SJCRH30 (cell line): ENCODE measurements at regions not wholly inside any gene's neighbourhood (a gene's known extent, or its start where the extent isn't known, plus 50 kb on each side); places are given as distances from the start of the nearest gene placed in this dataset.

Experiments
- DNase-seq, 2 experiments: peaks; one replicate each; pipeline ENCODE4 v3.0.0-alpha.2; 2015 to 2020
- H3K27ac ChIP-seq: fragments of 250-450 bp; sonication (Bioruptor Pico); 2 replicates; pipeline ENCODE4 v1.5.1; 2020; ENCODE audit warnings: mild to moderate bottlenecking, moderate library complexity
- H3K27me3 ChIP-seq: fragments of 250-450 bp; sonication (Bioruptor Pico); 2 replicates; pipeline ENCODE4 v1.5.1; 2020; ENCODE audit warnings: mild to moderate bottlenecking, moderate library complexity
- H3K36me3 ChIP-seq: fragments of 250-450 bp; sonication (Bioruptor Pico); 2 replicates; pipeline ENCODE4 v1.5.1; 2020; ENCODE audit warnings: mild to moderate bottlenecking, moderate library complexity
- H3K4me1 ChIP-seq: fragments of 250-450 bp; sonication (Bioruptor Pico); 2 replicates; pipeline ENCODE4 v1.5.1; 2020; ENCODE audit warnings: mild to moderate bottlenecking, moderate library complexity
- H3K4me3 ChIP-seq: fragments of 250-450 bp; sonication (Bioruptor Pico); 2 replicates; pipeline ENCODE4 v1.5.1; 2020; ENCODE audit warnings: mild to moderate bottlenecking, moderate library complexity
- H3K9me3 ChIP-seq: fragments of 250-450 bp; sonication (Bioruptor Pico); replicated peaks from 2 replicates; pipeline ENCODE4 v1.5.1; 2020; ENCODE audit warnings: mild to moderate bottlenecking, moderate library complexity

DNA sequence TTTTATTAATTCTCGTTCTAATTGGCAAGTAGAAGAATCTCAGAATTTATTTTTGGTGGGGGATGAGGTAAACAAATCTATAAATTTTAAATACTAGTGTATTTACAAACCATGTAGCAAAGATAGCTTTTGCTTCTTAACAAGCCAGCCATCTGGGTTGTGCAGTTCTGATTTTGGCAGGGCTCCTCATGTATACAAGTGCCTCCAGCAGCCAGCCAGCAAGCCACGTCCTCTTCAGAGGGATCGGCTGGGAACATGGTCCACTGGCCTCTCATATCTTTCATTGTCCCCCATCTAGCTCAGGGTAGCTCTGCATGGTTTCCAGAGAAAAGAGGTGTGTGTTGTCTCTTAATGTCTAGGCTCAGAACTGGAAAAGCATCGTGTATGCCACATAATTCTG, 659.1 kb downstream of the MRPL39 start:
- Histone ChIP-seq H3K27me3 (no peaks in the 10 kb centered on the region), H3K9me3 (no peaks in the 10 kb centered on the region), H3K27ac (no peak overlapping the region), H3K4me3 (no peak overlapping the region), H3K4me1 (no peaks in the 10 kb centered on the region), H3K36me3 (no peaks in the 10 kb centered on the region)
- no peak for DNase-seq

DNA sequence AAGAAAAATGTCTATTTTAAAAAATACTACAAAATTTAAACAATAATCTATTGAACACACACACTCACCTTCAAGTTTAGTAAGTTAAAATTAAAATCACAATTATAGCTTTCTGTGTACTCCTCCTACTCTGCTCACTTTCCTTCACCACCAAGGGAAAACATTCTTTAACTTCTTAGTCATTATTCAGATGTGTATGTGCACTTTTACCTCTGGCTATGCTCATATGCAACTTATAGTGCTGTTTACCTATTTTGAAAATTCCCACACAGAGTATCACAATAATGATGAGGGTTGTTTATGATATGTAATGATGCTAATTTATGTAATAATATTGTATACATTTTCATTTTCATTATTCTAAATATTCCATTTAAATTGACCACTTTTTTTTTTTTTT, 661.4 kb downstream of the MRPL39 start:
- H3K27ac ChIP-seq, result no peak overlapping the region
- H3K4me1 ChIP-seq, result no peaks in the 10 kb centered on the region
- H3K36me3 ChIP-seq, result no peaks in the 10 kb centered on the region
- no peaks in the 10 kb centered on the region for H3K27me3 ChIP-seq
- DNase-seq, result no peak
- no peaks in the 10 kb centered on the region for H3K9me3 ChIP-seq
- no peak overlapping the region for H3K4me3 ChIP-seq

DNA sequence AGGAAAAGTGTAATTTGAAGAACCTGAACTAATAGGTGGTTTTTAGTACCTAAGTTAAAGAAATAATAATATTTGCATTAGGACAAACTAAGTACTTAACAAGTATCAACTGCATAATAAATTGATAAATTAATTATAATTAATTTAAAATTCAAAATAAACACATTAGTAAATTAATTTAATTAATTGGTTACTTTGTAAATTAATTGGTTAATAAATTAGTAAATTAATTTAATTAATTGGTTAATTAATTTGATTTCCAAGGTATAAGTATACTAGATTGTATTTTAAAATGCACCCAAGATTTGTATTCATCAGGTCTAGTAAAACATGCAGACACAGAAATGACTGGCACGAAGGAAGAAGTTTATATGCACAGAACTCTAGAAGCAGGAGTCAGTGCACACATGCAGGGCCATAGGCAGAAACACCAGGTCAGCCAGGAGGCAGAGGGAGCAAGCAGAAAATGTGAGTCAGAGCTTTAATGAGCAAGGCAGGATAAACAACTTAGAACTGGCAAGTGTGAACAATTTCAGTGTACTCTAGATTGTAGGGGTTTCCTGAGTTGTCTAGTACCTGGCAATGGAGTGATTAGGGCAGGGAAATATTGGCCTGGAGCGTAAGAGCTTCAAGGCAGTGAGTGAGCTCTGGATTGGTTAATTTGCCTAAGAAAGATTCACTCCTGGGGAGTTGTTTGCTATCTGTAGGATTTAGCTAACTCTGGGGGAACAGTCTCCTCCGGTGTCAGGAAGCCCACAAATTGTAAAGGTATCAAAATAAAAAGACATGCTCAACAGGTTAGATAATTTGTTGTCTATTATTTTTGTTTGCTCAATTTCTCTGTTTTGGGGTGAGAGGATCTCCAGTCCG, 665.7 kb downstream of the MRPL39 start:
- Histone ChIP-seq H3K4me3 (no peak overlapping the region), H3K27ac (no peak overlapping the region), H3K4me1 (no peaks in the 10 kb centered on the region), H3K27me3 (no peaks in the 10 kb centered on the region), H3K9me3 (no peaks in the 10 kb centered on the region), H3K36me3 (no peaks in the 10 kb centered on the region)
- DNase-seq, result no peak

DNA sequence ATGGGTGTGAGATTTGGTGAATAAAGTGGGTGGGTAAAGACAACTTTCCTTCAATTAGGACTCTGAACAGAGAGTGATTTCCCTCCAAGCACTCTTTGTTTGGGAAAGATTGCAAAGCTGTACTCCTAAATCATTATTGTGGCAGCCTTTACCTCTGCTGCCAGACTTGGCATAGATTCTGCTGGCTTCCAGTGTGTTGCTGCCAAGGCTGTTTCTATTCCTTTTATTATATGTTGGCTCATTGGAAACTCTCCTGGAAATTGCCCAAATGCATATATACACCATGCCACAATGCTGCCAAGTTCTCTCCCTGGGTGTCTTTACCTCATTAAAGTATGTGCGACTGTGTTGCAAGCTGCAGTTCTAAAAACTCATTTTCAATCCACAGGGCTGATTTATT, 668.0 kb downstream of the MRPL39 start:
- no peak overlapping the region for H3K27ac ChIP-seq
- H3K4me1 ChIP-seq, result no peaks in the 10 kb centered on the region
- no peaks in the 10 kb centered on the region for H3K9me3 ChIP-seq
- H3K4me3 ChIP-seq, result no peak overlapping the region
- H3K36me3 ChIP-seq, result no peaks in the 10 kb centered on the region
- DNase-seq, result no peak
- no peaks in the 10 kb centered on the region for H3K27me3 ChIP-seq

DNA sequence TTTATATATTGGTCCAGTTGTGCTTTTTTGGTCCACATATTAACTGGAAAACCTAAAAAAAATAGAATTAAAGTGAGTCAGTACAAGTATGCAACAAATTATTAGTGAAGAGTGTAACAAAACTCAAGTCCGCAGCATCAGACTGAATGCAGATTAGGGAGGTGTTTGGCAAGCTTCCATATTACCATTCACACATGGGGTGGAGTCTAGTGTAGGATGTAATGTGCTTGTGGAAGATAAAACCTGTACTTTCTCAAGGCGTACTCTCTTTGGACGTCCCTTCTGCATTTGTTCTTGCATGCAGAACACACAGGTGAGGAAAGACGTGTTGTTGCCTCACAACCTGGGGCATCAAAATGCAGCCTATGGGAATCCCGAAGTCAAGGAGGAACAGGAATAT, 668.7 kb downstream of the MRPL39 start:
- no peaks in the 10 kb centered on the region for H3K27me3 ChIP-seq
- no peak for DNase-seq
- H3K4me3 ChIP-seq, result no peak overlapping the region
- no peaks in the 10 kb centered on the region for H3K36me3 ChIP-seq
- no peaks in the 10 kb centered on the region for H3K4me1 ChIP-seq
- H3K27ac ChIP-seq, result no peak overlapping the region
- no peaks in the 10 kb centered on the region for H3K9me3 ChIP-seq

DNA sequence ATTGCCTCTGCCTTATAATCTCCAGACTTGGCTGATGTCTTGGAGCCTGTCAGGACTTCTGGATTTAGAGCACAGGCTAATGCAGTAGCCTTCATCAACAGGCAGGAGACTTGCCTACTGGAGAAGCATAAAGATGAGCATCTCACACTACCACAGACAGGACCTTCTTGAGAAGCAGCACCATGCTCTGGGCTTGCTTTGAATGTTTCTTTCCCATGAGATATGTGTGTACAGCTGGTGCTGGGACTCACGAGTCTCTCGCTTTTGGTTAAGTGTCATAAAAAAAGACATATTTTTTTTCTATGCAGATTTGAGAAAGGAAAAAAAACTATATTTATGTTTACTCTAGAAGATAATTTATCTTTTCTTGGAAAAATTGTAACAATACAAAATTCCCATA, 671.3 kb downstream of the MRPL39 start:
- no peak for DNase-seq
- Histone ChIP-seq H3K9me3 (no peaks in the 10 kb centered on the region), H3K27me3 (no peaks in the 10 kb centered on the region), H3K27ac (no peak overlapping the region), H3K4me1 (no peaks in the 10 kb centered on the region), H3K4me3 (no peak overlapping the region), H3K36me3 (no peaks in the 10 kb centered on the region)

DNA sequence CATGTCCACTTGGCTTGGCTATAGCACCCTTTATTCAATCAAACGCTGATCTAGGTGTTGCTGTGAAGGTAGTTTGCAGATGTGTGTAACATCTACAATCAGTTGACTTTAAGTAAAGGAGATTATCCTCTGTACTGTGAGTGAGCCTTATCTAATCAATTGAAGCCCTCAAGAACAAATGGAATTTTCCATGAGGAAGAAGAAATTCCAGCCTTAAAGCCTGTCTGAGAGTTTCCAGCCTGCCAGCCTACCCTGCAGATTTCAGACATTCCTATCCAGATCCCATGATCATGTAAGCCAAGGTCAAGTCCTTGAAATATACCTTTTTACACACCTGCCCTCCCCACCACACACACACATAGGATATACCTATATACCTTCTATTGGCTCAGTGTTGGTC, 696.7 kb downstream of the MRPL39 start:
- Histone ChIP-seq H3K4me3 (no peak overlapping the region), H3K9me3 (no peaks in the 10 kb centered on the region), H3K27ac (no peak overlapping the region), H3K36me3 (no peaks in the 10 kb centered on the region), H3K4me1 (no peaks in the 10 kb centered on the region), H3K27me3 (no peaks in the 10 kb centered on the region)
- no peak for DNase-seq

DNA sequence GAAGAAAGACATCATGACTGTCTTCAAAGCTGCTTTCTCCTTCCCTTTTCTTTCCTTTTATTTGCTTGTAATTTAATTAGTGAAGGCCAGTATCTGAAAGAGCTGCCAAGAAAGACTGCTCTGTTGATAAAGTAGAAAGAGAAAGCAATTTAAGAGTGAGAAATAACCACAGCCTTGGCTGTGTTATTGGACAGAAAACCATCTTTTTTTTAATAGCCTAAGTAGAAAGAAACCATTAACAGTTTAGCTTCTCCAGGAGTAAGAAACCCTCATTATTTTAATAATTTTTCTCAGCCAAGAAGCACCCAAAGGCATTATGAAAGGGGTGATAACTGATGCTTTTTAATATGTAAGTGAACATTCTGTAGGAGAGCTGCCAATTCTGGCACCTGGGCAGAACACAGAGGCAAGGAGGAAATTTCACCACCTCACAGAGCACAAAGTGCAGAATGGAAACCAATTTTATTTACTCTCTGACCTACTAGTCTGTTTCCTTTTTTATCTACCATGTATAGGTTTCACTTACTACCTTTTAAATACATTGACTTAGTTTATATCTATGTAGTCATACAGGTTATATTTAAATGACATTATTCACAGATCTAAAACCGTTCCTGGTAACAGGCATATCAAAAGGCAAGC, 703.2 kb downstream of the MRPL39 start:
- no peaks in the 10 kb centered on the region for H3K36me3 ChIP-seq
- H3K27me3 ChIP-seq, result no peaks in the 10 kb centered on the region
- no peak for DNase-seq
- H3K9me3 ChIP-seq, result no peaks in the 10 kb centered on the region
- no peak overlapping the region for H3K4me3 ChIP-seq
- no peak overlapping the region for H3K27ac ChIP-seq
- no peaks in the 10 kb centered on the region for H3K4me1 ChIP-seq

DNA sequence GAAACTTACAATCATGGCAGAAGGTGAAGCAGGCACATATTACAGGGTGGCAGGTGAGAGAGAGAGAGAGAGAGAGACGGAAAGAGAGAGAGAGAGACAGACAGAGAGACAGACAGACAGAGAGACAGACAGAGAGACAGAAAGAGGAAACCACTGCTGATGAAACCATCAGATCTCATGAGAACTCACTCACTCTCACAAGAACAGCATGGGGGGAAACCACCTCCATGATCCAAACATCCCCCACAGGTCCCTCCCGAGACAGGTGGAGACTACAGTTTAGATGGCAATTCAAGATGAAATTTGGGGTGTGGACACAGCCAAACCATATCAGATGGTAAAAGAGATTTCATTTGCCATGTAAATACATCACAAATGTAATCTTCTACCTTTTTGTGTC, 708.1 kb downstream of the MRPL39 start:
- H3K4me3 ChIP-seq, result no peak overlapping the region
- DNase-seq, result no peak

DNA sequence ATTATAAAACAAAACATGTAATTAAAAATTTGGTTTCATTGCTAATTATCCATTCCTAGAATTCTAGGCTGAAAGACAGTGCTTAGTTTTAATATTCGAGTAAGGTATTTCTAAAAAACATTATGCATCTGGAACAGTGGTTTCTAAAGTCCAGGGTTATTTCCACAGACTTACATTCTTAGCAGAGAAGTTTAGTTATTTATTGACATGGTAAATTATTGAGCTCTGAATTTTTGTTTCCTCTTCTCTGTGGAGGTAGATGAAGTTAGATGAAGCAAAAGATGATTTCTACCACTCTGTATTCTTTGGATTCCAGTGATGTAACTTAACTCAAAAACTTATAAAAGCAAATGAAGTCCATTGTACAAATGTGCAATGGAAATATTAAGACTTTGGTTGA, 709.4 kb downstream of the MRPL39 start:
- no peaks in the 10 kb centered on the region for H3K9me3 ChIP-seq
- no peaks in the 10 kb centered on the region for H3K27me3 ChIP-seq
- no peak overlapping the region for H3K4me3 ChIP-seq
- no peak for DNase-seq
- H3K27ac ChIP-seq, result no peak overlapping the region
- H3K36me3 ChIP-seq, result no peaks in the 10 kb centered on the region
- no peaks in the 10 kb centered on the region for H3K4me1 ChIP-seq

More for the DNA sequence above, 708.1 kb downstream of the MRPL39 start:
- Histone ChIP-seq H3K36me3 (no peaks in the 10 kb centered on the region), H3K4me1 (no peaks in the 10 kb centered on the region), H3K27ac (no peak overlapping the region), H3K9me3 (no peaks in the 10 kb centered on the region), H3K27me3 (no peaks in the 10 kb centered on the region)

DNA sequence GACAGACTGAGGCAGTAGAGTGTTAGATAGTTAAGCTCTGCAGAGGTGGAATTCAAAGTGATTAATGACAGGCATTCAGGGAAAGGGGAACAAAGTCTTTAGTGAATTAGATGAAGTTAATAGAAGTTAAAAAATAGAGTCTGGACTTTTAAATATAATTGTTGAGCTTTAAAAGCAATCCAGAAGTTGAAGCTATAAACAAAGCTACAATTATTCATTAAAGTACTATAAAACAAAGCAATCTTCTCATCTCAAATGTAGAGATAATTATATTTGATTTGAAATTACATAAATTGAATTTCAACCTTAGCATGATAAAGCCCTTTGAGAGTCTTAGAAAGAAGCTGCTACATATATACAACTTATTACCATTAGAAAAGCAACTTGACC, 710.6 kb downstream of the MRPL39 start:
- Histone ChIP-seq H3K27me3 (no peaks in the 10 kb centered on the region), H3K9me3 (no peaks in the 10 kb centered on the region), H3K36me3 (no peaks in the 10 kb centered on the region), H3K4me3 (no peak overlapping the region), H3K27ac (no peak overlapping the region), H3K4me1 (no peaks in the 10 kb centered on the region)
- DNase-seq, result no peak

DNA sequence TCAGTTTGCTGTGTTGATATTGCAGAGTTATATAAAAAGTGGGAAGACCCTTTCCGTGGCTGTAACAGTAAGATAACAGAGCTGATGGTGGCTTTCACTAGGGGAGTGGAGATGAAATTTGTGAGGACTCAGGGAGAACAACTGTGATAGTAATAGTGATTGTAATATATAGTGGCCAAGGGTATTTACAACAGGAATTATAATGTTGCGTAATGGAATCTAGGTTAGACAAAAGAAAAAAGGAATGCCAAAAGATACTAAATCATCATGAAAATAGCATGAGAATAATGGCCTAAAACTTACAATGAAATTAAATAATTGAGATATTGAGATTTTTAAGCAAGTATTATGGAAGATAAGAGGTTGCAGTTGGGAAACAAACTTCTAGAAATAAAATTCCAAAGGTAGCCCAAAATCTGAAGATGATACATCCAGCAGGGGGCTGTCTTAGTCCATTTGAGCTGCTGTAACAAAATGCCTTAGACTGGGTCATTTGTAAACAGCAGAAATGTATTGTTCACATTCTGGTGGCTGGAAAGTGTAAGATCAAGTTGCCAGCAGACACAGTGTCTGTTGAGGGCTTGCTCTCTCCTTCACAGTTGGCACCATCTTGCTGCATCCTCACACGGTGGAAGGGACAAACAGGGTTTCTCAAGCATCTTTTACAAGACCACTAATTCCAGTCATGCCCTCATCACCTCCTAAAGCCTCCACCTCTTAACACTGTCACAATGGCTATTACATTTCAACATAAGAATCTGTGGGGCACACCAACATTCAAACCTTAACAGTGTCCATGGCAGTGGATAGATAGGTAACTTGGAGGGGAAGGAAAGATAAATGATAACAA, 711.2 kb downstream of the MRPL39 start:
- H3K4me3 ChIP-seq, result no peak overlapping the region
- H3K9me3 ChIP-seq, result no peaks in the 10 kb centered on the region
- no peaks in the 10 kb centered on the region for H3K27me3 ChIP-seq
- no peaks in the 10 kb centered on the region for H3K36me3 ChIP-seq
- no peaks in the 10 kb centered on the region for H3K4me1 ChIP-seq
- no peak overlapping the region for H3K27ac ChIP-seq
- peak; percentile 6 to 44 for DNase-seq

DNA sequence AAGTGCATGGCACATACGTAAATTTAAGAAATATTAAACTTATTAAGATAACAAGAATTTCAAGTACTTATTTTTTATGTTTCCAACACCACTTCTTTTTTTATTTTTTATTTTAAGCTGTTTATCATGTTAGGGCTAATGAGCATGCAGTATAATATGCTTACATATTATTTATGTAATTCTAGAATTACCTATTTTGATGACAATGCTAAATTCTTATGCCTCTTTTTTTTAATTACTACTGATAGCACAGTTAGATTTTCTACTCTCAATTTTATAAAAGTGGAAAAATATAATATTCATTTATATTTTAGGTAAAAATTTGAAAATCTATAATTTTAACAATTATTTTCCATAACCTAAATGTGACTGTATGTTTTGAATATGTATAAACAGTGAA, 713.0 kb downstream of the MRPL39 start:
- H3K27me3 ChIP-seq, result no peaks in the 10 kb centered on the region
- no peaks in the 10 kb centered on the region for H3K4me1 ChIP-seq
- no peak for DNase-seq
- no peak overlapping the region for H3K4me3 ChIP-seq
- no peaks in the 10 kb centered on the region for H3K36me3 ChIP-seq
- no peaks in the 10 kb centered on the region for H3K9me3 ChIP-seq
- no peak overlapping the region for H3K27ac ChIP-seq

DNA sequence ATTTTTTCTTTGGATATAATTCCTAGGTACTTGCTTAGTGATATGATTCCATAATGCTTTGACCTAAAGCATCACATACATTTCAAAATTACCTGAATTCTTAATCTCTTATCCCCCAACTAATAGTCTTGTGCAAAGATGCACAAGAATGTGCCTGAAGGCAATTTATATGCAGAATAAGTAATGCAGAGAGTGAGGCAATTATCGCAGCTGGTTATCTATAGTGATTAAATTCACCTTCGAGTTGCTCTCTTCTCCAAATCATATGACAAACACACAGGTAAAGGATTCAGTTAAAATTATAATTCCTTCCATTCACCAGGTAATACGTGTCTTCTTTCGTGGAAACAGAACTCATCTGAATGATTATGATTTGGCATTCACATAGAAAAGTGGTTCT, 717.3 kb downstream of the MRPL39 start:
- no peak overlapping the region for H3K4me3 ChIP-seq
- DNase-seq, result no peak
- H3K27me3 ChIP-seq, result no peaks in the 10 kb centered on the region
- no peak overlapping the region for H3K27ac ChIP-seq
- H3K4me1 ChIP-seq, result no peaks in the 10 kb centered on the region
- no peaks in the 10 kb centered on the region for H3K36me3 ChIP-seq
- no peaks in the 10 kb centered on the region for H3K9me3 ChIP-seq

DNA sequence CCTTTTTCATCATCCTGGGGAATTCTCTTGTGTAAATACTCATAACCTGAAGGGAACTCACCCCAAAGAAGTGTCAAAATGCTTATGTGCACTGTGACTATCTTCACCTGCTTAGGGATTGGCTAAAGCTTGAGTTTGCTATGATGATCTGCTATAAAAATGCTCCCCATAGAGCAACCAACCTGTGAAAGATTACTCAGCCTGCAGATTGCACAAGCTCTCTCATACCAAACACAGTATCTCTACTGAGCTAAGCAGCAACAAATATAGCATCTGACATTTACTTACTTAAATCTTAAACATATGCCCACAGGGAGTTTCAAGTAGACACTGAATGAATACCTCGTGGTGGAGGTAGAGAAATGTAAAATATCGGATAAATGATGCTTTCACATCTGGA, 725.8 kb downstream of the MRPL39 start:
- Histone ChIP-seq H3K36me3 (no peaks in the 10 kb centered on the region), H3K27ac (no peak overlapping the region), H3K4me1 (no peaks in the 10 kb centered on the region), H3K4me3 (no peak overlapping the region), H3K27me3 (no peaks in the 10 kb centered on the region), H3K9me3 (no peaks in the 10 kb centered on the region)
- DNase-seq, result no peak
